Activated CD4-positive, CD25-positive, alpha-beta regulatory T cell treated with anti-CD3 and anti-CD28 coated beads, Interleukin-2, amount 50 U/mL, for 24 hours (primary cell): ENCODE measurements at regions not wholly inside any gene's neighbourhood (a gene's known extent, or its start where the extent isn't known, plus 50 kb on each side); places are given as distances from the start of the nearest gene placed in this dataset.

Experiments
- ATAC-seq, 2 donors: fragments of 150-1000 bp; cut with Tn5 transposase; one replicate each; pipeline ENCODE4 v1.10.0; 2021; ENCODE audit warnings: mild to moderate bottlenecking in 1 of 2, moderate library complexity in 1 of 2

GRCh38 chr6:12555267-12555666 lies 161.3 kb upstream of the PHACTR1 start:
- ATAC-seq, result no peak

- no peak for ATAC-seq
These were observed 160.8 kb upstream of the PHACTR1 start for GRCh38 chr6:12555781-12556180.

- no peak for ATAC-seq
These were observed 158.8 kb upstream of the PHACTR1 start for GRCh38 chr6:12557765-12558164.

GRCh38 chr6:12560315-12560714 lies 156.3 kb upstream of the PHACTR1 start:
- no peak for ATAC-seq

- no peak for ATAC-seq
These were observed 149.9 kb upstream of the PHACTR1 start for GRCh38 chr6:12566618-12567123.

GRCh38 chr6:12567682-12568081 lies 148.9 kb upstream of the PHACTR1 start:
- ATAC-seq, result no peak

GRCh38 chr6:12569646-12570045 lies 146.9 kb upstream of the PHACTR1 start:
- no peak for ATAC-seq

- no peak for ATAC-seq
These were observed 146.0 kb upstream of the PHACTR1 start for GRCh38 chr6:12570461-12571030.

GRCh38 chr6:12572896-12573827 lies 143.4 kb upstream of the PHACTR1 start:
- no peak for ATAC-seq

- ATAC-seq, result no peak
These were observed 140.6 kb upstream of the PHACTR1 start for GRCh38 chr6:12575961-12576360.

GRCh38 chr6:12576389-12576788 lies 140.2 kb upstream of the PHACTR1 start:
- no peak for ATAC-seq

GRCh38 chr6:12577124-12577850 lies 139.3 kb upstream of the PHACTR1 start:
- no peak for ATAC-seq

GRCh38 chr6:12578097-12578496 lies 138.5 kb upstream of the PHACTR1 start:
- ATAC-seq, result no peak

GRCh38 chr6:12578751-12579150 lies 137.8 kb upstream of the PHACTR1 start:
- no peak for ATAC-seq

GRCh38 chr6:12580290-12580689 lies 136.3 kb upstream of the PHACTR1 start:
- ATAC-seq, result no peak

GRCh38 chr6:12582421-12583110 lies 134.0 kb upstream of the PHACTR1 start:
- no peak for ATAC-seq

GRCh38 chr6:12584631-12585405 lies 131.7 kb upstream of the PHACTR1 start:
- no peak for ATAC-seq

- no peak for ATAC-seq
These were observed 131.0 kb upstream of the PHACTR1 start for GRCh38 chr6:12585497-12585958.

GRCh38 chr6:12586721-12587480 lies 129.7 kb upstream of the PHACTR1 start:
- ATAC-seq, result no peak

- ATAC-seq, result no peak
These were observed 125.7 kb upstream of the PHACTR1 start for GRCh38 chr6:12590901-12591300.

- no peak for ATAC-seq
These were observed 123.9 kb upstream of the PHACTR1 start for GRCh38 chr6:12592634-12593033.
